ENCODE measurements at regions not wholly inside any gene's neighbourhood (a gene's known extent, or its start where the extent isn't known, plus 50 kb on each side); places are given as distances from the start of the nearest gene placed in this dataset.

- TF ChIP-seq REST (IDR thresholded peaks at IDR 0.05; ENCODE audit: low read depth) (no peak), EZH2 (IDR thresholded peaks at IDR 0.05) (no peak), RAD21 (IDR thresholded peaks at IDR 0.05; ENCODE audit: low read depth) (no peak), POLR2A (IDR thresholded peaks at IDR 0.05; ENCODE audit: borderline replicate concordance, extremely low read depth, insufficient read depth, insufficient read length) (no peak), CEBPB (IDR thresholded peaks at IDR 0.05; ENCODE audit: low read depth) (no peak), SRF (IDR thresholded peaks at IDR 0.05; ENCODE audit: low read depth) (no peak), CTCF (IDR thresholded peaks at IDR 0.05 in 2 of 3, conservative IDR thresholded peaks at IDR 0.05 in 1 of 3; ENCODE audit: borderline replicate concordance in 1 of 3, insufficient read depth in 1 of 3, low read depth in 2 of 3, low read length in 2 of 3) (no peak)
Observed at GRCh38 chr1:34602907-34603306, 151.9 kb upstream of the GJB5 start.

Measured in HCT116 (cell line).